Coronary artery (tissue), 2 donors: ENCODE measurements at regions not wholly inside any gene's neighbourhood (a gene's known extent, or its start where the extent isn't known, plus 50 kb on each side); places are given as distances from the start of the nearest gene placed in this dataset.

ENCODE experiments used
- DNase-seq: peaks from one replicate; pipeline ENCODE4 v3.0.0-alpha.2; 2017; ENCODE audit warnings: low spot score
- H3K27ac ChIP-seq, 2 donors: fragments of 200-600 bp; sonication (generic); one replicate each; pipeline ENCODE4 v1.5.1; 2016 to 2019
- H3K4me3 ChIP-seq: fragments of 200-600 bp; sonication (generic); 2 replicates; pipeline ENCODE4 v1.5.1; 2016; ENCODE audit warnings: mild to moderate bottlenecking, moderate library complexity
- CTCF ChIP-seq: fragments of 200-600 bp; sonication (generic); IDR thresholded peaks from one replicate; pipeline ENCODE4 v1.5.1; 2019; ENCODE audit warnings: antibody characterized with exemption

- H3K4me3 ChIP-seq, result no peak overlapping the region
- no peak for TF ChIP-seq CTCF
- H3K27ac ChIP-seq, result no peak overlapping the region
- peak; percentile 69 for DNase-seq
Measured at GRCh38 chr14:104433401-104434213, 146.0 kb upstream of the C14orf180 start.

- no peak overlapping the region for H3K27ac ChIP-seq
- DNase-seq, result peak; percentile 66
Measured at GRCh38 chr14:104434214-104435076, 145.1 kb upstream of the C14orf180 start.

GRCh38 chr14:104435147-104436046, 144.2 kb upstream of the C14orf180 start:
- TF ChIP-seq CTCF, result no peak
- Histone ChIP-seq H3K27ac (peak overlapping the region in 1 of 2 donors; percentile 80), H3K4me3 (peak overlapping the region; percentile 69)
- no peak for DNase-seq

More at GRCh38 chr14:104434214-104435076, 145.1 kb upstream of the C14orf180 start:
- TF ChIP-seq CTCF, result no peak
- H3K4me3 ChIP-seq, result no peak overlapping the region

- DNase-seq, result peak; percentile 72
- Histone ChIP-seq H3K4me3 (peak overlapping the region; percentile 69), H3K27ac (peak overlapping the region; percentile 29 to 80)
- no peak for TF ChIP-seq CTCF
Measured at GRCh38 chr14:104436047-104436591, 143.4 kb upstream of the C14orf180 start.

GRCh38 chr14:104436741-104437701, 142.5 kb upstream of the C14orf180 start:
- TF ChIP-seq CTCF, result no peak
- Histone ChIP-seq H3K4me3 (peak overlapping the region; percentile 69), H3K27ac (peak overlapping the region in 1 of 2 donors; percentile 80)
- DNase-seq, result peak; percentile 69
